Lung (tissue), 11 donors: ENCODE measurements at regions not wholly inside any gene's neighbourhood (a gene's known extent, or its start where the extent isn't known, plus 50 kb on each side); places are given as distances from the start of the nearest gene placed in this dataset.

Experiments used
- ATAC-seq: fragments of 200-7000 bp; cut with Tn5 transposase; one replicate; pipeline ENCODE4 v1.9.1; 2020; ENCODE audit warnings: moderate number of reproducible peaks; ENCODE audit not compliant: insufficient read depth, low FRiP score
- DNase-seq, 3 donors: peaks; one replicate each; pipeline ENCODE4 v3.0.0-alpha.2; 2013 to 2017
- H3K27ac ChIP-seq, 2 donors: one replicate each; pipeline ENCODE4 v1.5.1; 2013; ENCODE audit warnings: mild to moderate bottlenecking in 2 of 2, moderate library complexity in 2 of 2, control low read depth in 1 of 2, inconsistent platforms in 1 of 2, low read depth in 1 of 2, low read length in 1 of 2
- H3K27me3 ChIP-seq, 3 donors: one replicate each; pipeline ENCODE4 v1.5.1; 2013; ENCODE audit warnings: low read length in 2 of 3; ENCODE audit not compliant: control insufficient read depth in 3 of 3, insufficient read depth in 3 of 3
- H3K36me3 ChIP-seq, 4 donors: one replicate each; pipeline ENCODE4 v1.5.1; 2013; ENCODE audit warnings: low read length in 4 of 4, mild to moderate bottlenecking in 1 of 4, moderate library complexity in 1 of 4; ENCODE audit not compliant: control insufficient read depth in 4 of 4, insufficient read depth in 4 of 4
- H3K4me1 ChIP-seq, 5 donors: one replicate each; pipeline ENCODE4 v1.5.1; 2013; ENCODE audit warnings: low read length in 5 of 5, mild to moderate bottlenecking in 2 of 5, moderate library complexity in 1 of 5; ENCODE audit not compliant: control insufficient read depth in 5 of 5, insufficient read depth in 5 of 5
- H3K4me3 ChIP-seq: one replicate; pipeline ENCODE4 v1.5.1; 2013; ENCODE audit warnings: mild to moderate bottlenecking, control low read depth, moderate library complexity
- H3K9ac ChIP-seq, 2 donors: one replicate each; pipeline ENCODE4 v1.5.1; 2013; ENCODE audit warnings: low read length in 2 of 2, control low read depth in 1 of 2; ENCODE audit not compliant: insufficient read depth in 1 of 2
- H3K9me3 ChIP-seq, 4 donors: one replicate each; pipeline ENCODE4 v1.5.1; 2013; ENCODE audit warnings: low read length in 3 of 4, mild to moderate bottlenecking in 1 of 4, moderate library complexity in 1 of 4; ENCODE audit not compliant: control insufficient read depth in 4 of 4, insufficient read depth in 3 of 4
- WGBS, 2 donors: extraction: QIAGEN DNeasy Blood & Tissue Kit; methylation state at CpG; one replicate each; pipeline ENCODE4 v1.1.7; 2013; 5-methylcytosine and 5-hydroxymethylcytosine counted together
- TF ChIP-seq, protein P1 (sequence below): IDR thresholded peaks from 2 replicates; pipeline ENCODE4 v1.5.1; 2012; ENCODE audit warnings: mild to moderate bottlenecking; ENCODE audit errors: control extremely low read depth, extremely low read depth
- donor health status: control.
- donor health status: control.
- donor health status: Bipolar disorder and iron deficiency.
- donor health status: healthy.
- donor health status: DM: yes; HTN: yes; CAD: no.

DNA sequence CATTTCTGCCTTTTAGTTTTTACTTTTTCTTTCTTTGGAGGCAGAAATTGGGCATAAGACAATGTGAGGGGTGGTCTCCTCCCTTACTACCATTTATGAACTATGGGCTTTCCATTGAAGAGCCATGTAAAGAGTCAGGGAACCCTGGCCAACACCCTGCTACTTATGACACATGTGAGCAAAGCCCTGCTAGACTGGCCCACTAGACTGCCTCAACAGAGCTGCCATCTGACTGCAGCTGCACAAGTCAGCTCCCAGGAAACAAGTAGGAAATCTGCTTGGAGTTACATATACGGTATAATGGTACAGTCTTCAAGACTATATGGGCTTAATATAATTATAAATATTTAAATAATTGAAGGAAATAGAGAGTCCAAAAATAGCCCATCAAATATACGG is 816.8 kb downstream of the TRIB2 start:
- H3K4me1 ChIP-seq: no peaks in the 10 kb centered on the region
- no peak for DNase-seq
- no peak for ATAC-seq
- H3K36me3 ChIP-seq: no peaks in the 10 kb centered on the region
- WGBS, 2 donors: 78% methylated on average over 2 of the region's 2 CpGs
- H3K4me3 ChIP-seq: no peak overlapping the region
- H3K9ac ChIP-seq: no peak overlapping the region
- no peaks in the 10 kb centered on the region for H3K27me3 ChIP-seq
- TF ChIP-seq, protein P1, sequence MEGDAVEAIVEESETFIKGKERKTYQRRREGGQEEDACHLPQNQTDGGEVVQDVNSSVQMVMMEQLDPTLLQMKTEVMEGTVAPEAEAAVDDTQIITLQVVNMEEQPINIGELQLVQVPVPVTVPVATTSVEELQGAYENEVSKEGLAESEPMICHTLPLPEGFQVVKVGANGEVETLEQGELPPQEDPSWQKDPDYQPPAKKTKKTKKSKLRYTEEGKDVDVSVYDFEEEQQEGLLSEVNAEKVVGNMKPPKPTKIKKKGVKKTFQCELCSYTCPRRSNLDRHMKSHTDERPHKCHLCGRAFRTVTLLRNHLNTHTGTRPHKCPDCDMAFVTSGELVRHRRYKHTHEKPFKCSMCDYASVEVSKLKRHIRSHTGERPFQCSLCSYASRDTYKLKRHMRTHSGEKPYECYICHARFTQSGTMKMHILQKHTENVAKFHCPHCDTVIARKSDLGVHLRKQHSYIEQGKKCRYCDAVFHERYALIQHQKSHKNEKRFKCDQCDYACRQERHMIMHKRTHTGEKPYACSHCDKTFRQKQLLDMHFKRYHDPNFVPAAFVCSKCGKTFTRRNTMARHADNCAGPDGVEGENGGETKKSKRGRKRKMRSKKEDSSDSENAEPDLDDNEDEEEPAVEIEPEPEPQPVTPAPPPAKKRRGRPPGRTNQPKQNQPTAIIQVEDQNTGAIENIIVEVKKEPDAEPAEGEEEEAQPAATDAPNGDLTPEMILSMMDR: no peak
- H3K9me3 ChIP-seq: peaks cover 0 to 2% (median 0%) of the 10 kb centered on the region in 4 donors
- H3K27ac ChIP-seq: no peak overlapping the region

DNA sequence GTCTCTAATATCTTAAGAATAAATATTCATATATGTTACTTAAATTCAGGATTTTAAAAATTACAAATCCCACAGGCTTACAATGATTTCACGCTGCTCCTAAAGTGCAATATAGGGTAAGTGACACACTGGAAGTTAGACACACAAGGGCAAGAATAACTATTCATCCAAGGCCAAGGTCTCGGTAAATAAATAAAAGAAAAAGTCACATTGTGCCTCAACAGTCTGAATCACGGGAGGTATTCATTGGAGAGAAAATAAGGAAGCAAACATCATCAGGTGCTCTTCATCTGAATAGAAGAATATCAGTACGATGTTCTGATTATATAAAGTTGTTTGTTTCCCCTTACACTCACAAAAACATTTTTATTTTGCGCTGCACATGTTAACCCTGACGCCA is 820.2 kb downstream of the TRIB2 start:
- Histone ChIP-seq H3K27ac (no peak overlapping the region), H3K9ac (no peak overlapping the region), H3K9me3 (peaks cover 0 to 2% (median 0%) of the 10 kb centered on the region in 4 donors), H3K4me3 (no peak overlapping the region), H3K4me1 (no peaks in the 10 kb centered on the region), H3K27me3 (no peaks in the 10 kb centered on the region), H3K36me3 (no peaks in the 10 kb centered on the region)
- WGBS, 2 donors: 62 to 74% methylated on average over 6 of the region's 6 CpGs
- TF ChIP-seq, protein P1: no peak
- no peak for DNase-seq
- no peak for ATAC-seq

DNA sequence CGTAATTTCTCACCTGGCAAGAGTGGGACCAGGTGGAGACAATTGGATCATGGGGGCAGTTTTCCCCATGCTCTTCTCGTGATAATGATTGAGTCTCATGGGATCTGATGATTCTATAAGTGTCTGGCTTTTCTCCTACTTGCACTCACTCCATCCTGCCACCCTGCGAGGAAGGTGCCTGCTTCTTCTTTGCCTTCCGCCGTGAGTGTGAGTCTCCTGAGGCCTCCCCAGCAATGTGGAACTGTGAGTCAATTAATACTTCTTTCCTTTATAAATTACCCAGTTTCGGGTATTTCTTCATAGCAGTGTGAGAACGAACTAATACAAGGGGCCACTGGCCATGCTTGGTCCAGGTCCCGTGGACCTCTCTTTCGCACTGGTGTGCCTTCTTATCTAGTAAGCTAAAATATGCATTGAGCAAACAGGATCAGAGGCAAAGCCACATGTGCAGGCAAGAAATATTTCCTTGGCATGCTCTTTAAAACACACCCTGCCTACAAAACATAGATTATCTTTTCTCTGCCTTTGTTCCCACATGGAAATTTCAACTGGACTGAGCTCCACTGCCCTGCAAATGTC is 821.1 kb downstream of the TRIB2 start:
- Histone ChIP-seq H3K27me3 (no peaks in the 10 kb centered on the region), H3K9ac (no peak overlapping the region), H3K4me1 (no peaks in the 10 kb centered on the region), H3K36me3 (no peaks in the 10 kb centered on the region), H3K9me3 (no peaks in the 10 kb centered on the region), H3K4me3 (no peak overlapping the region), H3K27ac (no peak overlapping the region)
- 78 to 79% methylated on average over 9 of the region's 9 CpGs for WGBS, 2 donors
- DNase-seq: no peak
- ATAC-seq: no peak
- TF ChIP-seq, protein P1: no peak

DNA sequence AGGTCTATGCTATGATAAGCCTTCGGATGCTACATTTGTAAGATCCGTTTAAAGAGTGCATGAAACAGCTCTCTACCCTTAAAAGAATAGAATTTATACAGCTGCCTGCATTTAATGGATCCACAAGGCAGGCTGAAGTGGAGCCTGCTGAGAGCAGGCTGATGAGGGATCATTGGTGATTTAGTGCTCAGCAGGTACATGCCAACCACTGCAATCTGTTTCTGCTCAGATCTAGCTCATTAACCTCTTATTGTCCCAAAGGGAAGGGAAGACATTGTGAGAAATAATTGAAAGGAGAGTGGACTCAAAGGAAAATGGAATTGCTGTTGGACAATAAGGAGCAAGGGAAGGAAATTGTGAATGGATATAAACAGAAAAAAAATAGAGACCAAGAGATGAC is 822.6 kb downstream of the TRIB2 start:
- no peaks in the 10 kb centered on the region for H3K27me3 ChIP-seq
- no peak for ATAC-seq
- H3K9me3 ChIP-seq: no peaks in the 10 kb centered on the region
- TF ChIP-seq, protein P1: no peak
- DNase-seq: no peak
- no peaks in the 10 kb centered on the region for H3K36me3 ChIP-seq
- no peak overlapping the region for H3K4me3 ChIP-seq
- H3K27ac ChIP-seq: no peak overlapping the region
- 87 to 89% methylated on average over 2 of the region's 2 CpGs for WGBS, 2 donors
- no peaks in the 10 kb centered on the region for H3K4me1 ChIP-seq
- H3K9ac ChIP-seq: no peak overlapping the region
